NCI-H526 (cell line): ENCODE measurements at regions not wholly inside any gene's neighbourhood (a gene's known extent, or its start where the extent isn't known, plus 50 kb on each side); places are given as distances from the start of the nearest gene placed in this dataset.

Experiments
- DNase-seq, 2 experiments: peaks; one replicate each; lab custom pipeline; 2025; lab: John Stamatoyannopoulos, UW

DNA sequence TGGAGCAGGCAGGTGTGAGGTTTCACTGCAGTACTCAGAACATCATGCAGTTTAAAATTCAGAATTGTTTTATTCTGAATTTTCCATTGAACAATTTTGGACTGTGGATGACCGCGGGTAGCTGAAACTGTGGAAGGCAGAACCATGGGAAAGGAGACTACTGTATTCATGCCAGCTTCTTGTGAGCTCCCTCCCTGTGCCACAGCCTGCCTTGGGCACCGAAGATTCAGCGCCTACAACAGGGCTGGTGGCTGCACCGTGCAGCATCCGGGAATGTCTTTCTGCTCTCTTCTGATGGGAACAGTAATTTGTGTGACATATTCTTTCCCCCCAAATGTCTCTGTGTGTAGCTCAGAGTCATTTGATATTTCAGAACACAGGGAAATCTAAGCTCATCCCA lies 118.5 kb upstream of the NKX1-1 start:
- no peak for DNase-seq

DNA sequence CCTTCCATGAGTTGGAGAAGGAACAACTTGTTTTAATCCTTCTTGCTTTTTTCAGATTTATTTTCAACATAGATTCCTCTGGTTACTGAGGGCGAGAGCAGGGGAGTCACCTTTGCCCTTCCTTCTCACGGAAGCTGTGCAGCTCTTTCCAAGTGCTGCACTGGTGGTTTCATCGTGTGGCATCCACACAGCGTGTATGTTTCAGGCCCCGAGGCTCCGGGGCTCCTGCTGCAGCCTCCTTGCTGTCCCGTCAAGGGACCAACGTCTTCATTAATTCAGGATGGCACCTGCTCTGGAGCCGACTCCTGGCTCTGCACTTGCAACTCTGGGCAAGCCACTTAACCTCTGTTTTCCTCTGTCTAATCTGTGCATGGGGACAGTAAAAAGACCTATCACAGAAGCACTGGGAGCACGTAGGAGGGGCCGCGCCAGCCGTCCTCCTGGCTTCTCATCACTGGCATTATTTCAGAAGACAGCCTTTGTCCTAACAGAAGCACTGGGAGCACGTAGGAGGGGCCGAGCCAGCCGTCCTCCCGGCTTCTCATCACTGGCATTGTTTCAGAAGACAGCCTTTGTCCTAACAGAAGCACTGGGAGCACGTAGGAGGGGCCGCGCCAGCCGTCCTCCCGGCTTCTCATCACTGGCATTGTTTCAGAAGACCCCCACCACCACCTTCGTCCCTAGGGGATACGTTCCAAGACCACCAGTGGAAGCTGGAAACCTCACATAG lies 117.8 kb upstream of the NKX1-1 start:
- no peak for DNase-seq

DNA sequence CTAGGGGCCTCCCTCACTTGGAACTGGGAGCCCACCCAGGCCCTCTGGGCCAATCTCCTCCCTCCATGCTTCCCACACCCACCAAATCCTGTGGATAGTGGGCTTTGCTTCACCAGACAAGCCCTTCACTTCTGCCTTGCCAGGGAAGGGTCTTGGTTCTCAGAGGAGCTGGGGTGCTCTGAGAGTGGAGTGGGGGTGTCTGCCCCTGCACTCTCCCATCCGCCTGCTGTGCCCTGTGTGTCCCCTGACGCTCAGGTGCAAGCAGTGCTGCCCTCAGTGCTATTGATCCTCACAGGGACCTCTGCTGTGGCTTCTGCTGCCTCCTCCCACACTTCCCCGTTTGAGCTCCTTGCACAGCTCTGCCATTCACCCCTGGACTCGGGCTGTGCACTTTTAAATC lies 117.3 kb upstream of the NKX1-1 start:
- no peak for DNase-seq

DNA sequence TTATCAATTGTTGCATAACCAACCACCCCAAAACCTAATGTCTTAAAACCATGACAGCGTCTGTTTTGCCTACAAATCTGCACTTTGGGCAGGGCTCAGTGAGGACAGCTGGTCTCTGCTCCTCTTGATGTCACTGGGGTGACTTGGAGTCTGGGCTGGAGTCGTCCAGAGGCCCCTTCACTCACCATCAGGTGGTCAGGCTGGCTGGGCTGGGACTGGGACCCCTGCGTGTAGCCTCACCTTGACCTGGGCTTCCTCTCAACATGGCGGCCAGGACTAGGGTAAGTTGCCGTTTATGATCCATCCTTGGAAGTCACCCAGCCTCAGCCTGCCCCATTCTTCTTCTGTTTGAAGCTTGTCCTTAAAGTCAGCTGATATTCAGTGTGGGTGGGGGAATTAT lies 116.8 kb upstream of the NKX1-1 start:
- no peak for DNase-seq

DNA sequence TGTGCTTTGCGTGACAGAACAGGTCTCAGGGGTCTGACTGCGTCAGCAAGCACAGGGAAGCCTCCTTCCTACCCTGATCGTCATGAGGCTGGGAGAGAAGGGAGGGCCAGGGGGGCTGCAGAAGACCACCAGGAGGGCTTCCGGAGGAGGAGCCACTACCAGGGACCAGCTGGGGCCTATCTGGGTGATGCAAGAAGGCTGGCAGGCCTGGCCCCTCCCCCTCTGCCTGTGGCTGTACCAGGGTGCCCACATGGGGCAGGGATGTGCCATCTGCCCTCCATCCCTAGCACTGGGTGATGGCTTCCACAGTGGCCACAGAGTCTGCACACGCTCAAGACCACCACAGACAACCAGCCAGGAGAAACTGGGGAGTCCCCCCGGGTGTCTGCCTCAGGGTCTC lies 116.4 kb upstream of the NKX1-1 start:
- no peak for DNase-seq

DNA sequence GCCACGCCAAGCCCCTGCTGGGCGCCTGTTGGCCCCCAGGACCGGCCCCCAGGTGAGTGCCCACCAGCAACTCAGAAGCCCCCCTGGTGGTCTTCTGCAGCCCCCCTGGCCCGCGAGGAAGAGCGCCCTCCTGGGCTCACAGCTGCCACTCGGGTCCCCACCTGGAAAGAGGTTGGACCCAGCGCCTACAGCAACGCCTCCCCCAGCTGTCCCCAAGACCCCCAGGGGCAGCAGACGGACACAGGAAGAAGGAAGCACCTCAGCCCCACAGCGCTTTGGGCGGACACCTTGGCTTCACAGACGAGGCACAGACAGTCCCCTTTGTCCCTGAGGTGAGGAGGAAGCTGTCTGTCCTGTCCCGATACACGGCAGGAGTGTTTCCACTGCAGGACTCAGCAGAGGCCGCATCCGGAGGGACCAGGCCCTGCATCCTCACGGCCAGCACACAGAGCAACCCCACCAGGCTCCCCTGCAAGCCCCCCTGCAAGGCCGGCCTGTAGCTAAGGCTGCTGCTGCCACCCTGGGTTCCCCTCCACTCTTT lies 115.6 kb upstream of the NKX1-1 start:
- no peak for DNase-seq

DNA sequence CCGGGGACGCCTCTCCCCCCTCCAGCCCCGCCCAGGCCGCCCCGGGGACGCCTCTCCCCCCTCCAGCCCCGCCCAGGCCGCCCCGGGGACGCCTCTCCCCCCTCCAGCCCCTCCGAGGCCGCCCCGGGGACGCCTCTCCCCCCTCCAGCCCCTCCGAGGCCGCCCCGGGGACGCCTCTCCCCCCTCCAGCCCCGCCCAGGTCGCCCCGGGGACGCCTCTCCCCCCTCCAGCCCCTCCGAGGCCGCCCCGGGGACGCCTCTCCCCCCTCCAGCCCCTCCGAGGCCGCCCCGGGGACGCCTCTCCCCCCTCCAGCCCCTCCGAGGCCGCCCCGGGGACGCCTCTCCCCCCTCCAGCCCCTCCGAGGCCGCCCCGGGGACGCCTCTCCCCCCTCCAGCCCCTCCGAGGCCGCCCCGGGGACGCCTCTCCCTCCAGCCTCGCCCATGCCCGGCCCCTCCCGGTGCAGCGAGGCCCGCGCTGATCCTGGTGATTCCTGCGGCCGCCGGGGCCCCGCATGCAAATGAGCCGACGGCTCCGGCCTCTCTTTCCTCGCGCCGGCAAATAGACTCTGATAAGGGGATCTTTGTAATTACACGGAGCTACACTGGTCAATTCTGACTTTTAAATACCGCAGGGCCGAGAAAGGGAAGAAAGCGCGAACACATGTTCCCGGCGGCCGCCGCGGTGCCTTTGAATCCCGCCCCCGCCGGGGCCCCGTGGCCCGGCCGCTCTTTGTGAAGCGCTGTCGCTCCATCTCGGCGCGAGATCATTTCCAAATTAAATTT lies 114.7 kb upstream of the NKX1-1 start:
- peak; percentile 37 to 86 for DNase-seq

DNA sequence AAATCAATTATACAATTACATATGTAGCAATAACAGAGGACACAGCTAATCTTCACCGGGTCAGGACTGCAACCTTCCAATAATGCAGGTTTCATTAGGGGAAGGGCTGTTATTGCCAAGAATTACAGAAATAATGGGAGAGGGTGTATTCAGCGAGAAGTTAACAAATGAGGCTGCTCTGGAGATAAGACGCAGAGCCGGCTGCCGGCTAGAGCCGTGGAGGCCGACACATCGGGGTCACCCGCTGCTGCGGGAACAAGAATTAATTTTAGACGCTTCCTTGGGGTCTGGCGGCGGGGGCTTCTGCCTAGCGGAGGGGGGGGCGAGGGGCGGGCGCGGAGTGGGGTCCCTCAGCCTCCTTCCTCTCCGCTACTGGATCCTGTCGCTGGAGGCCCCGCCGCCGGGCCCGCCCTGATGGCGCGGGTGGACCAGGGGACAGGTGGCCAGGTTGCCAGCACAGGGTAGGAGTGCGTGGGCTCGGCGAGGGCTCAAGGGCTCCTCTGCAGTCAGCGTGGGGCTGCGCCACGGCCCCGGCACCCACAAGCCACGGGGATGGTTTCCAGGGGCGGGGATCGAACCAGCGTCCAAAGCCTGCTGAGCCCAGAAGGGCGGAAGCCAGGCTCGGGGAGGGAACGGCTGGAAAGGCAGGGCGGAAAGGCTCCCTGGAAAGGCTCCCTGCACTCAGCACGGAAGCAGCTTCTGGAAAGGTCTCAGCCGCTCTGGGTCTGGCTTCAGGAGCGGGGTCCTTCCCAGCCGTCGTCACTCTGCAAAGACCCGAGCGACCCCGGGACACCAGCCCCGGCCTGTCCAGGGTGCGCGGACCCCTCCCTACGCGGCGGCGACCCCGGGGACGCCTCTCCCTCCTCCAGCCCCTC lies 113.8 kb upstream of the NKX1-1 start:
- DNase-seq, result peak in 1 of 2 experiments; percentile 60

DNA sequence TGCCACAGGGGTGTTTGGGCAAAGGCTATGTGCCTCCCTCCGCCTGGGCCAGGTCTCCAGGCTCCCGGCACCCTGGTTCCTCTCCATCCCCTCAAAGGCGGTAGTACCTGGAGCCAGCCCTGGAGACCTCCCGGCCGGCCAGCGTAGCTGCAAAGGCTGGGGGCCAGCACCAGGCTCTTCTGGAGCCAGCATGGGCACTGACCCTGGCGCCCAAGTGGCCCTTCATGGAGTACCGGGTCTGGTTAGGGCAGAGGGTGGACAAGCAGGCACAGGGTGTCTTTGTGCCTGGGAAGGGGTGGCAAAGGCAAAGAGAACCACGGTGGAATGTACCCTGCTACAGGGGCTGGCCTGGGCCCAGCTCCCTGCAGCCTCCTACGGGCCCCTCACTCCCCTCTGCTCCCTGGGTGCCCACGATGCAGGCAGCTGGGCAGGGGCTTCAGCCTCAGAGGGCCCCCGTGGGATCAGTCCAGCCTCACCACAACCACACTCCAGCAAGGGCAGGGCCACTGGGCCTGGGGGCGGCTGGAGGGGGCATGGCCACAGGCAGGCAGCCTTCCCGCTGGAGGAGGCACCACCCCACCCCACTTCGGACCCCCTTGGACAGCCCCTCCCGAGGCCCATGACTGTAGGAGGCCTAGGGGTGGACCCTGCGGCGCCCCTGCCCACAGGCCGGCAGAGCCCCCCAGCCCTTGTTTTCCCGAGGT lies 112.9 kb upstream of the NKX1-1 start:
- DNase-seq, result no peak

DNA sequence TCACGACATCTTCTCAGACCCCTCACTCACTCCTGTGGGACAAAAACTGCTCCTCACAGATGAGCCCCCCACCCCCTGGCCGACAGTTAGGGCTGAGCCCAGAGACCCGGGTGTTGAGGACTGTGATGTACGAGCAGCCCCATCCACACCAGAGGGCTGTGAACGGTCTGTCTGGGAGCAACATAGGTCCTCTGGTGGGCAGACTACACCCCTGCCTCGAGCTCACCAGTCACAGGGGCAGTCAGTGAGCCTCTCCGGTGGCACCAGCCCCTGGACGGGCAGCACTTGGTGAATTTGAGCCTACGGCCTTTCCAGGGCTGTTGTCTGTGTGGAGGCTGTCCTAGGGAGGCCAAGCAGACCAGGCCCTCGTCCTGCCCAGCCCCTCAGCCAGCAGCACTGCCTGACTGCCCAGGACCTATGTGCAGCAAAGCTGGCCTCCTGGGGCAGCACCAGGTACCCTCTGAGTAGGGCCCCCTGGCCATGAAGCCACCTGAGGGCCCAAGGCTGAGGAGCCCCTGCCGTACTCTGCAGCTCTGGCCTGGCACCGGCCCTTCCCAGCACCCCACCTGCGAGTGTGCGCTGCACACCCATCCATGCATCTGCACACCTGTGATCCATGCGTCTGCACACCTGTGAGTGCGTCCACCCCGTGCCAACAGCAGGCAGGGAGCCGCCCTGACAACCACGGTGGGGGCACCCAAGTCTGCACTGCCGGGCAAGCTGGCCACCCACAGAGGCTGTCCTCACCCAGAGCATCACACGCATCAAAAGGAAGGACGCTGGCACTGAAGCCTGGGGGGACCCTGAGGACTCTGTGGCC lies 111.6 kb upstream of the NKX1-1 start:
- no peak for DNase-seq

DNA sequence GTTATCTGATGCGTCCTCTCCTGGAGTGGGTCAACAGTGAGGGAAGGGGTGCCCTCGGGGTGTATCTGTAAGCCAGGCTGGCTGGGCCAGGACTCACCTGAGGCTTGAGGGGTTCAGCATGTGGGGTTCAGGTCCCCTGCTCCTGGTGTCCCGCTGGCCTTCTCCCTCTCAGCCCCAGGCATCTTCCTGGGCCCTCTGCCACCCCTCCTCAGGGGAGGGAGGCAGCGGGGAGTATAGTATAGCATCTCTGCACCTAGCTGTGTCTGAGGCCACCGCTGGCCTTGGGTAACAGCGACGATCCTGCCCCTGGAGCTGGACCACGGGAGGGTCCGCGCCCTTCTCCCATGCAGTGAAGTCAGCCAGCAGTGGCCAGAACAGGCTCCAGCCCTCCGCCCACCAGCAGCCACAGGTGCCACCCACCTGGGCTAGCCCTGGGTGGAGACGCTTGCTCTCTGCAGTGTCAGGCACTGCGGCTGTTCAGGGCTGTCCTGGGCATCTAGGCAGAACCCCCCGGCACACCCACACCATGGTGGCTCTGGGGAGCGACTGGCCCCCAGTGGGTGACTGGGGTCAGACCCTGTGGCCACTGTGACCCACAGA lies 110.7 kb upstream of the NKX1-1 start:
- no peak for DNase-seq

DNA sequence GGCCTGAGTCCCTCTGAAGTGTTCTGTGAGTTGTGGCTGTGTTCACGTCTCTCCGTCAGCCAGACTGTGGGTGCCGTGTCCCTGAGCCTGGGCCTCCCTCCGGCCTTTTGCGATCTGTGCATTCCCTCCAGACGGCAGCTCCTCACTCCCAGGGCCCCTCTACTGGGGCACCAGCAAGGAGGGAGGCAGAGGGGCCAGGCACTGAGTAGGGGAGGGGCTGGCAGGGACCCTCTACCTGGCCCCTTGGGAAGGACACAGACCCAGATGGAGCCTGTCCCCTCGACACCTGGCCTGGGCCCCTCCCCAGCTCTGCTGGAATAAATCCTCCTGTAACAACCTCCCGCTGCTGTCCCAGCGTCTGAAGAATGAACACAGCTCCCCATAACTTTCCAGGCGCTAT lies 110.0 kb upstream of the NKX1-1 start:
- DNase-seq, result no peak

DNA sequence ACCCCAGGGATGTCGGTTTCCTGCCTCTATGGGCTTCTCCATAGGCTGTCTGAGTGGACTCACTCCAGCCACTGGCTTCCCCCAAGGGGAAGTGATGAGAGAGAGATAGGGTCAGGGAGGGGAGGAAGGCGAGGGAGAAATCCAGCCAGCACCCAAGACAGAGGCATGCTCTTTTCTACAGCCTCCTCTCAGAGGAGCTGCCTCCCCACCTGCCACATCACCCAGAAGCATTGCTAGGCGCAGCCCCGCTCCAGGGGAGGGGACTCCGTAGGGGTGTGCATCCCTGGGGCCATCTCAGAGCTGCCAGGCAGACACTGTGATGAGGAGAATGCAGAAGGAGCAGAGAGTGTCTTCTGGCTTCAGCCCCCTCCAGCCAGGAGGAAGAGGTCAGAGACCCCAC lies 109.5 kb upstream of the NKX1-1 start:
- no peak for DNase-seq

DNA sequence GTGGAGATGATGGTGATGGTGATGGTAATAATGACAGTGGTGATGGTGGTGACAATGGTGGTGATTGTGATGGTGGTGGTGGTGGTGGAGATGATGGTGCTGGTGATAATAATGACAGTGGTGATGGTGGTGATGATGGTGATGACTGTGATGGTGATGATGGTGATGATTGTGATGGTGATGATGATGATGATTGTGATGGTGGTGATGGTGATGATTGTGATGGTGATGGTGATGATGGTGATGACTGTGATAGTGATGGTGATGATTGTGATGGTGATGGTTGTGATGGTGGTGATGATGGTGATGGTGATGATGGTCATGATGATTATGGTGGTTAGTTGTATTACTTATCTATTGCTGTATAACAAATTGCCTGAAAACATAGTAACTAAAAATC lies 108.9 kb upstream of the NKX1-1 start:
- no peak for DNase-seq

DNA sequence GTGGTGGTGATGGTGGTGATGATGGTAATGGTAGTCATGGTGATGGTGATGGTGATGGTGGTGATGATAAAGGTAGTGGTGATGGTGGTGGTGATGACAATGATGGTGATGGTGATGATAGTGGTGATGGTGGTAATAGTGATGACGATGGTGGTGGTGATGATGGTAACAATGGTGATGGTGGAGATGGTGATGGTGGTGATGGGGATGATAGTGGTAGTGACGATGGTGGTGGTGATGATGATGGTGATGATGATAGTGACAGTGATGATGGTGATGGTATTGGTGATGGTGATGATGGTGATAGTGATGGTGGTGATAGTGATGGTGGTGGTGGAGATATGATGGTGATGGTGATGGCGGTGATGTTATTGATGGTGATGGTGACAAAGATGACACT lies 108.4 kb upstream of the NKX1-1 start:
- DNase-seq, result no peak

DNA sequence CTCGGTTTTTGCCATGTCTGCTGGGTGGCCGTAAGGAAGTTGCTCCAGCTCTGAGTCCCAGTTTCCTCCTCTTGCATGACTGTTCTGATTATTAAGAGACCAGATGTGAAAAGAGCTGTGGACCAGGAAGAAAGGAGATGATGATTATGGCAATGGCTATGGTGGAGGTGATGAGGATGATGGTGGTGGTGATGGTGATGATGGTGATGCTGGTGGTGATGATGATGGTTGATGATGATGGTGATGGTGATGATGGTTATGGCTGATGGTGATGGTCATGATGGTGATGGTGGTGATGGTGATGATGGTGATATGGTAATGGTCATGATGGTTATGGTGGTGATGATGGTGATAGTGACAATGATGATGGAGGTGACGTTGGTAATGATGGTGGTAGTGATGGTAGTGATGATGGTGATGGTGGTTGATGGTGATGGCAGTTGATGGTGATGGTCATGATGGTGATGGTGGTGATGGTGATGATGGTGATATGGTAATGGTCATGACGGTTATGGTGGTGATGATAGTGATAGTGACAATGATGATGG lies 107.8 kb upstream of the NKX1-1 start:
- no peak for DNase-seq

DNA sequence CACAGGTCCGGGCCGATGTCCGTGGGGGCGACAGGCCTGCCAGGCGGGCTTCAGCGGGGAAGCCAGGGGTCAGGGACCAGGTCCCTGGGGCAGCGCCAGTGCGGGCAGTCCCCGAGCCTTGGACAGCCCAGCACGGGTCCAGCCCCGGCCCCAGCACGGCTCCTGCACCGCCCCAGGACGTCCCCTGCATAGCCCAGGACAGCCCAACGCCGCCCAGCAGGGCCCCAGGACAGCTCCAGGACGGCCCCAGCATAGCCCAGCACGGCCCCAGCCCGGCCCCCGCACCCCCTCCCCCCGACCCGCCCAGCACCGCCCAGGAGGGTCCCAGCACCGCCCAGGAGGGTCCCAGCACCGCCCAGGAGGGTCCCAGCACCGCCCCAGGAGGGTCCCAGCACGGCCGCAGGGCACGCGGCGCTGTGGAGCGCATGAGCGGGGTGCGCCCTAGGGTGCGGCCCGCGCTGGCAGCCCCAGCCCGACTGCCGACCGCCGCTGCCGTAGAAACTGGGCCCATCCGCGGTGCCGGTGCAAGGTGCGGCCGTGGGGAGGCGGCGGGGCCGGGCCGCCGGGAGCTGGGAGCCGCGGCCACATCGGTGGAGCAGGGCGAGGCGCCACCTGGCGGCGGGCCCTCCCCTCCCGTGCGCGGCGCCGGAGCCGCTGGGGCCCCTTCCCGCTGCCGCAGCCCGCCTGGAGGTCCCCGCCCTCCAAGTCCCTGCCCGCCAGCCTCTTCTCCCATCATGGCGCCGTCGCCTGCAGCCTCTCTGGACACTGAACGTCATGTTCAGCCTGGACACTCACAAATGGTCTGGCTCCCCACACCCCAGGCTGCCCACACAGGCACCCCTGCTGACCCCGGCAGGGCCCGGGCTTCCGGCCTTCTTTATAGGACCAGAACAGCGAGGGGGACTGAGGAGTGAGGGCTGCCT lies 106.8 kb upstream of the NKX1-1 start:
- DNase-seq, result peak; percentile 19 to 84

DNA sequence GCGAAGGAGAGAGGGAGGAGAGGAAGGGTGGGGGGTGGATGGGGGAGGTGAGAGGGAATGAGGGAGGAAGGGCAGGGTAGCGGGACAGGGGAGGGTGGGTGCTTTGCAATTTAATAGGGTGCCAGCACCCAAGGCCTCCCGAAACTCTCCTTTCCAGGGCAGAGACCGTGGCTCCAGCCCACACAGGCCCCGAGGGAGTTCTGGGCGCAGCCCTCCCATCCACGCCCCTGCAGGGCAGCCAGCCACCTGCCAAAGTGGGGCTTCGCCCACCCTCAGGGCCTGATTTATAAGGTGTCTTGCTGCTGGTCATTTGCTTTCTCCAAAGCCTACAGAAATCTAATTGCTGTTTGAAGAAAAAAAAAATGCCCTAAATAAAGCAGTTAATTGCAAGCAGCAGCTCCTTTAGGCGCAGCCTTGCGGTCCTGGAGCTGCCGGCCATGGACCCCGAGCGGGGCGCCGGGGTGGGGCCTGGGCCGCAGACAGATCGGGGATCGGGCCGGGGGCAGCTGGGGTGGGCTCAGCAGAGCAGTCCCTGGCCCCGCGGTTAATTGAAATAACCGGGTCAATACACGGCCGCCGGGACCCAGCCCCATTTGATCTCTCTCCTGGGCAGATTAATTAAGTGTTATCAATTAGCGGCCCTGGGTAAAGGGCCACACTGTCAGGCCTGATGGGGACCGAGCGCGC lies 106.0 kb upstream of the NKX1-1 start:
- DNase-seq, result no peak
